GM21367 (cell line): ENCODE measurements at regions not wholly inside any gene's neighbourhood (a gene's known extent, or its start where the extent isn't known, plus 50 kb on each side); places are given as distances from the start of the nearest gene placed in this dataset.
A peak's percentile ranks its signal among the peaks of the same experiment; 100 is the strongest.

Source experiments
- ATAC-seq: cut with Tn5 transposase; IDR thresholded peaks from one replicate; pipeline ENCODE4 v1.9.1; 2021; ENCODE audit not compliant: unreplicated experiment

DNA sequence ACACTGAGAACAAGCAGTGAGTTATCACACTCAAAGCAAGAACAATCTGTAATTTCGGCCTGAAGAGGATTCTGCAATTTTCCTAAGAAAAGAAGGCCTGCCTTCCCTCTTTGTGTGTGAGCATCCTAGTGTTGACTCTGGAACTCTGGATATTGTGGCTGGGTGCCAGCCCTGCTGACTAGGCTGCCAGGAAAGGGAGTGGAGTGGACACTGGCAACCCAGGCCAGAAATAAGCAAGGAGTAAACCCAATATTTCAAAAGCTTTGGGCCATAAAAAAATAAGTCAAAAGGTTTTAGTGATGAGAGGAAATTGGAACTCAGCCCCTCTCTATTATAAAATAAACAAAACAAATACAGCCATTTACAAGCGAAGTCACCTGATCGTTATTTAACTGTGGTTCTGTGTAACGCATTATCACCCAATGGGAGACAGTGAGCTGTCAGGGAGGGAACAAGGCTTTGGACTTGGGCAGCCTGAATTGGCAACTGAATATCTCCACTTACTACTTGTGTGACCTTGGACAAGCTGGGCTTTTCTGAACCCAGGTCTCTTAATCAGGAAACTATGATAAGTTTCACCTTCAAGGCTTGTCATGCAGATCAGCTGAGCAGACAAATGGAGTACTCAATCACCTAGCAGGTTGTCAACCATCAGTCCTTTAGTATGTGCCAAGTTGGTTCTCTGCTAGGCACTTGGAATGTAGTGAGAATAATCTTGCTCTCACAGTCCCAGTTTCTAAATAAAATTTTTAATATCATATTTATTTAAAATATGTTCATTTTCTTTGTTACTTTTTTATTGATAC, 196.2 kb downstream of the PAX1 start:
- ATAC-seq, result no peak

DNA sequence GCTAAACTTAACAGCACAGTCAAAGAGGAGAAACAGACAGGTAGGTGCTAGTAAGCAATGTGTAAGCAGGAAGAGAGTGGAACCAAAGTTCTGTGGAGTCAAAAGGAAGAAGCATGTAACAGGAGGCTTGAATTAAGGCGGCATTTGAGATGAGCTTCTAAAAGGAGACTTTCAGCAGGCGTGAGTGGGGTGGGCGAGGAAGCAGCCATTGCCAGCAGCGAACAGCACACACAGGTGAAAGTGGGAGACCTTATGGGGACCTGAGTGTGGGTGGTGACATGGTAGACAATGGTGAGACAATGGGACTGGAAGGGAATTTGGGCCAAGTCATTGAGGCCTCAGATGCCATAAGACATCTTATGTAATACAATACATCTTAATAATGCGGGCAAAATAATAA, 195.0 kb downstream of the PAX1 start:
- no peak for ATAC-seq

DNA sequence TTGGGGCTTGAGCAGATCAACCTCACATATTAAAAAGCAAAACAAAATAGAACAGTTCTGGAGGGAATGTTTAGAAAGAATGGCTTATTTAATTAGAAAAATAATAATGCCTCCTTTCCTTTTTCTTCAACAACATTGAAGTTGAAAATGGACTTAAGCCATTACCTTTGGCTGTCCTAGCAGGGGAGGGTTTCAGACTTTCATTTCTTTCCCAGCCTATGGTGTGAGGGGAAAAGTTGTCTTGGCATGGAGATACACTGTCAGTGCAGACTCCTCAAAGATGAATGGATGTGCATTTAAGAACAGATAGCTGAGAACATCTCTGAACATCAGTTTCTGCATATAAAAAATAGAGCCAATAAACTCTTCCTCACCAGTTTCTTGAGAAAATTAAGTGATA, 169.5 kb downstream of the PAX1 start:
- ATAC-seq, result no peak

DNA sequence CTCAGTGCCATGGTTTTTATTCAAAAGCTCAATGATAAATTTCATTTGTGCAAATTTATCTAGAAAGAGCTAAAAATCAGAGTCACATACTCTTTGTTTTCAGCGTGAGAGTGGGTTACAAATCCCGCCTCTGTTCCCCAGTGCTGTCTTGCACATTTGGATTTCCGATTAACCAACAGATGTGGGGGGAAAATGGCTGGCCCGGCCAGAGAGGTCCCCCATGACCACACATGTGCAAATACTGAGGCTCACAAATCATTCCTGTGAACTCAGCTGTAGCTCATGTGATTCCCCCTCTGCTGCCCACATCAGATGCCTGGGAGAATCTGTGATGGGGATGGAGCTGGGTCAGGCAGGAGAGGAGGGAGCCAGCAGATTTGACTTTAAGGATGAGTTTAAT, 168.7 kb downstream of the PAX1 start:
- no peak for ATAC-seq

DNA sequence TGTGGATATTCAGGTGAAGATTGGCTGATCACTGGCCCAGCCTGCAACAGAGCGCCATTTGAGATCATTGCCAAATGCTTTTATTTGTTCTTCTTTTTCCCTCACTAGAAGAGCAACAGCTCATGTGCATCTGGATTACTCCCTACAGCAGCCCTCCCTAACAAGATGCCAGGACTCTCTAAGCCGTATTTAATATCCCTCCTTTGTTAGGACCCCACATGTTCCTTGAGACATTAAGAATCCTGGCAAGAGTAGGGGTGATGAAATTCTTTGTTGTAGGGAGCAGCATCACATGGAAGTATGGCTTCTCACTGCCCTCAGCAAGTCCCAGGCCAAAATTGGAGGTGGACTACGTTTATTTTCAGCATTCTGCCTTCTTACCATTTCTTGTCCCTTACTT, 167.8 kb downstream of the PAX1 start:
- ATAC-seq, result no peak

DNA sequence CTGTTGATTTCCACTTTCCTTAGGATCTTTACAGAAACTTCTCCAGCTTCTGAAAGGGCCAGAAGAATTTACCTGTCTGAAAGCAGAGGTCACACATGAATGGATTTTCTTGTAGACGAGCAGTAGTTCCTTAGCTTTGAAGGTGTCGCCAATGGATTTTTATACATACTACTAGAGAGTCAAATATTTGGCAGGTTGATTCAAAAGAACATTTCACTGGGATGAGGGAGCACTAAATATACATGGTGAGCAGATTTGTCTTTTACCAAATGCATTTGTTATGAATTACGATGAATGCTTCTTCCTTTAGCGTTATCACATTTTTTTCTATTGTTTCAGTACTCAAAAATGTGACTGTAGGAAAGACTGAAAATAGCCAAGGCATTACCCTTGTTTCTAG, 162.3 kb downstream of the PAX1 start:
- ATAC-seq, result no peak

DNA sequence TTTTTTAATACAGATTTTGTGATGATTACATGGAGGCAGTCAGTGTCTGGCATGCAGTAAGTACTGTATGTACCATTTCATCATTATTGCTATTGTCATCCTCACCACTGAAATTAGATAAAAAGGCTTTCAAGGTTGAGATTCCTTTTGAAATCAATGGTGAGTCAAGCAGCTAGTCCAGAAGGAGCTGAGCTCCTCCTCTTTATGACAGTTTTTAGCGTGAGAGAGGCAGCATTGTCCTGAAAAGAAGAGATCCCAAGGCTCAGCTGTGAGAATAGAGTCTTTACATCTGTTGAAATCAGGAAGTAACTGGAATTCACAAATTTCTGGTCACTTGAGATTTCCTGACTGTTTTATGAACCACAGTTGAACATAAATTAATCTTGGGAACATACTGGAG, 161.9 kb downstream of the PAX1 start:
- ATAC-seq, result no peak

DNA sequence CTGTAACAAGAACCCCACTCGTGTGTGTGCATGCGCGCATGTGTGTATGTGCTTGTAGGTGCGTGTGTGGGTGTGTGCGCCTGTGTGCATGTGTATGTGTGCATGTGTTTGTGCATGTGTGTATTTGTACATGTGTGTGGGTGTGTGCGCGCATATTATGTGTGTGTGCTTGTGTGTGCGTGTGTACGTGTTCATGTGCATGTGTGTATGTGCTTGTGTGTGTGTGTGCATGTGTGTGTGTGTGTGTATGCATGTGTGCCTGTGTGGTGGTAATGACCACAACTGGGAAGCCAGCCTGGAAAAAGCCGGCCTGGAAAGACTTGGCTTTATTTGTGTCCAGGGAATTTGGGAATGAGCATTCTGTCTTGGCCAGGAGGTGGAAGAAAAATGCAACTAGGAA, 157.5 kb downstream of the PAX1 start:
- ATAC-seq, result no peak

DNA sequence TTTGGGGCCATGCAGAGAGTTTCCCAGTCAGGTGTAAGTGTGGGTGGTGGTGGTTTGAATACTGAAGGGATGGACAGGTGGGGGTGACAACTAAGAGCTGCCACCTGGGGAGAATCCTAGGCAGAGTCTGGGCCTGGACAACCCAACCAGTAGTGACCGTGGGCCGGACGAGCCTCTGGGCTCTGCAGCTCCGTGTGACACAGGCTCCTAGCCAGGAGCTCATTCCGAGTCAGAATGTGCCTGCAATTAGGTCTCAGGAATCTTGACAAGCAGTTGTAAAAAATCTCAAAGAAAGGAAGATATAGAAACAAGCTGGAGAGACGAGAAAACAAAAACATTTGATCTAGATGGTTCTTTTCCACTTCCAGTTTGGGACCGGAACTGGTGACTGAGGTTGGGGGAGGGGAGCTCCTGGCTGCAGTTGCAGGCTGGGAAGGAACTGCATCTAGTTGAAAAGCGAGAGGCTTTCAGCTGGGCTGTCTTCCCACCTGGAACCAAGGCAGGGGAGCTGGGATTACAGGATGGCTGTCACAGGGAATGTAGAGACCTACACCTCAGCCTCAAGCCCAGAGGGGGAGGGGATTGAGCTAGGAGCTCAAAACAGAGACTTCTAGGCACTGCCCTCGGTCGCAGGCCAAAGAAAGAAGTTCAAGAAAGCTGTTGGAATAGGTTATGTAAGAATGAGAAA, 156.9 kb downstream of the PAX1 start:
- no peak for ATAC-seq

DNA sequence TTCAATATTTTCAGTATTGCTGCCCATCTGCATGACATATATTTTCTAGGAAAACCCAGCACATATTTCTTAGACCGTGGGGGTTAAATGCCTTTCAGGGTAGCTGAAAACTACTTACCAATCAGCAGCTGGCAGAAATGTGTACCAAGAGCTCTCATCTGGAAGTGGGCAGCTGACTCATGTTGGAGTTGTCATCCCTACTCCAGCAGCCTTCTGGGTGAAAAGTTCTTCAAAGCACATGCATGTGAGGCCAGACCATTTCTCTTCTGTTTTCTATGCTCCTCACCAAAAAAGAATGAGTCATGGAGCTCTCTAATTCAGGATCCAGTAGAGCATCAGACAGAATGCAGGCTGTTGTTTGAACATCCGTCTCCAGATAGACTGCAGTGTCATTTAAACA, 135.5 kb downstream of the PAX1 start:
- ATAC-seq, result no peak

DNA sequence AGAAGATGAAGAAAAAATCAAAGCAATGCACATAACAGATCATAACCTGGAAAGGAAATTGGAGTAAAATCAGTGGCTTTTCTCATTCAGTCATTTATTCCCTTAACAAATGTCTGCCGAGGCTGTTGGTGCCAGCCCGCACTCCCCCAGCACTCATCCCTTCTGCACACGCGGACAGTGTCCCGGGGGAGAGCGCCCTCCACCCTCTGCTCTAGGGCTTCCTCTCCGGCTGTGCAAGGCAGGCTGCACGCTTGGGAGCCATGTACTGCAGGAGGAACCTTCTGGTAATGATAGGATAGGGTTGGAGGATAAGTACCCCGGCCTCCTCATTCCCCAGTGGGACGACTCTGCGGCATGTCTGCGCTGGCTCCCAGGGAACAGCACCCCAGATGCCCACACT, 134.5 kb downstream of the PAX1 start:
- no peak for ATAC-seq

DNA sequence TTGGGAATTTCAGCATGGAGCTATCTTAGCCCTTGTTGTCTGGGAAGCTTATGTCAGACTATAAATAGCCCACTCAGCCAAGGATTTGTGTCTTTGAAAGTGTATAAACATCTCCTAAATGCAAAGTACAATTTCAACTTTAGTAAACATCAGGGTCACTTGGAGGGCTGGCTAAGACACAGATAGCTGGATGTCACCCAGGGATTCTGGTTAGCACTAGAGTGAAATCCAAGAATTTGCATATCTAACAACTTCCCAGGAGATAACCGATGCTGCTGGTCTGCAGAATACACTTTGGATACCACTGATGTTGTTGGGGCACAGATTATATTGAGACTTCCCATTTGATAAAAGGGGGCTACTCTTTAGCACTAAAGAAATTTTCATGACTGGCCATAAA, 130.9 kb downstream of the PAX1 start:
- ATAC-seq, result no peak

DNA sequence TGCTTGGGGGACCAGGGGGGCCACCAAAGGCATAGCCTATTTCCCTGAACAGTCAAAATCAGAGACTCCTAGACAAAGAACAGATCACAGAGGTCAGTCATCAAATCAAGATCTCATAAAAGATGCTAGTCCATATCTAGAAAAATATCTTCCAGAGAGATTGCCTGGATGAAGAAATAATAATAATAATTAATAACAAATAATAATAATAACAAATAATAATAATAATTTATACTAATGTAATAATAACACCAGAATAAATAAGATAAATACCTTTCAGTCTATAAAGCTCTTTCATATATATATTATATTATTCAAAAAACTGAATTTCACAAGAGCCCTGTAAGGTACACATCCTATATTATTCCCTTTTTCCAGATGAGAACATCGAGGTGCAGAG, 129.6 kb downstream of the PAX1 start:
- no peak for ATAC-seq

DNA sequence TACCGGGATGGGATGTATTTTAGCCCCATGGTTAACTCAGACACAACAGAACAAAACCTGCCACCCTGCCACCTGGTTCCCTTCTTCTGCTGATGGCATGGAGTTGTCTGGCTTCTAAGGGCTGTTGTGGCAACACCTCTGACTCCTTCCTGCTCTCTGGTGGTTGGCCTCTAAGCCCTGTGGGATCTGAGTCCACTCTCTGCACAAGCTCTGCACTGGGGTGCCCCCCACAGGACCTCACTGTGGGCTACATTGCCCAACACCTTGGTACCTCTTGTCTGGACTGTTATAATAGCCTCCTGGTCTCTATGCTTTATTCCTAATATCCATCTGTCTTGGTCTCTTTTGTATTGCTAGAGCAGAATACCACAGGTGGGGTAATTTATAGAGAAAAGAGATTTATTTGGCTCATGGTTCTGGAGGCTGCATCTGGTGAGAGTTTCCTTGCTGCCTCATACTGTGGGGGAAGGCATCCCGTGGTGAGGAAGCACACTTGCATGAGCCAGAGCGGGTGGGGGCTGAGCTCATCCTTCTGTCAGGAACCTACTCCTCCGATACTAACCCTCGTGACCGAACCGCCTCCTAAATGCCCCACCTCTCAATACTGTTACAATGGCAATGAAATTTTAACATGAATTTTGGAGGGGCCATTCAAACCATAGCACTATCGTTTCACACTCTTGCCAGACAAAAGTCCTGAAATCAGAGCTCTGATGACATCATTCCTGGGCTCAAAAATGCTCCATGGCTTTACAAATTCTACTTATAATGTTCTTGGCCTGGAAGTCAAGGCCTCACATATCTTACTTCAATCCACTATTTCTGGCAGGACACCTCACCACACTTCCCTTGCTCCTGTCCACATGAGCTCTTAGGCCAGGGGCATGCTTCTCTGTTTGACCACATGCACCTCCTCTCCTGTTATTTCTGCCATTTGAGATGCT, 127.2 kb downstream of the PAX1 start:
- no peak for ATAC-seq

DNA sequence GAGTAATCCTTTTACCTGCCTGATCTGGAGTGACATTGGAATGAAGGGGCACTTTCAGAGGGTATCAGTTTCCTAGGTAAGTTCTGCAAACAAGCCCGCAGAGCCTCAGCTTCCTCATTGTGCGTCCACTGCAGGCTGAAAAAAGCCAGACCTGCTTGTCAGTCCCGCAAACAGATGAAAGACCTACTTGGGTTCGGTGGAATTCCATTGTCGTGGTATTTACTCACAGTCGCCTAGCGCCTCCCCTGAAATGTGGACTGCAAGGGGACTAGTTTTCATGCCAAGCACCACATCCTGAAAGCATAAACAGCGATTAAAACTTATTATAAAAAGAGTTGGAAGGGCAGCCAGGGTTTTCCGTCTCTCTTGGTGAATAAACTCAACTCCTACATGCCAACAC, 121.5 kb downstream of the PAX1 start:
- no peak for ATAC-seq

DNA sequence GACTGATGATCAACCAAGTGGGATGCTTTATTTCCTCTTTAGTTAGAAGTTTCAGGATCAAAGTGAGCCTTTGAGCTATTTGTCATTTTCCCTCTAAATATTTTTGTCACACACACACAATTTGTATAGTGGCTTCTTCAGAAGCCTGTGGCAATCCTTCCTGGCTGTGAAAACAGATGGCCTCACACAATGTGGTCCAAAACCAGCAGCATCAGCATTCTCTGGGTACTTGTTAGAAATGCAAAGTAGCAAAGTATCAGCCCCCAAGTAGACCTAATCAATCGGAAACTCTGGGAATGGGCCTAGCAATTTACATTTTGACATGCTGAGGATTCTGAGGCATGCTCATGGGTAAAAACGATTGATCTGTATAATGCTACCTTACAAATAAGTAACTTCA, 115.9 kb downstream of the PAX1 start:
- ATAC-seq, result no peak

DNA sequence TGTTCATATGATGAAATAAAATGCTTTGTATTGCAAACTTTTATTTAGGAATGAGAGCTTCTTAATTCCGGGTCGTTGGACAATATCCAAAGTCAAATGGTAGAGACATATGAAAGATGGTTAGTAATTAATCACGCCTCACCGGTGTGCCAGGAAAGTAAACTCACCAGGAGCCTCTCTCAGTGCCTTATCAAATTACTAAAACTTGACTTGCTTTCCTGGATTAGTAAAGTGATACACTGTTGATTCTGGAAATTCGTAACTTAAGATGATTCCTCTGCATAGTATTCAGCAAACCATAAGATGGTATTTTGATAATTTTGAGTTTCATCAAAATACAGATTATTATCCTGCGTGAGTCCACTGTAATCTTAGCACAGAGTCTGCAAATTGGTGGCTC, 115.2 kb downstream of the PAX1 start:
- no peak for ATAC-seq

DNA sequence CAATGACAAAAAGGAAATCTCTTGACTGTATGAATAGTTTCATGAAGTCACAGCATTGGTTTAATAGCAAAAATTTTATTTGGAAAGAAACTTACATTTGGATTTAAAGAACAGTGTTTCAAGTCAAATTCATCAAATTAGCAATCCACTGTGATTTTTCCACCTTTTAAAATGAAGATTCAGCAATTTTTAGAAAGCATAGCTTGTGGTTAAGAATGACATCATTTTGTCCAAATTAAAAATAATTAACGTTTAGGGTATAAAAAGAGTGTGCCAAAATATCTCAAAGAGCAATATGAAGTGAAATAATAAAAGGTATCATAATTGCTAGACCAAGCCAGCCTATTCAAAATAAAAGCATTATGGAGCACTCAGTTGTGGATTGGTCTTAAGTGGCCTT, 114.6 kb downstream of the PAX1 start:
- ATAC-seq, result no peak

DNA sequence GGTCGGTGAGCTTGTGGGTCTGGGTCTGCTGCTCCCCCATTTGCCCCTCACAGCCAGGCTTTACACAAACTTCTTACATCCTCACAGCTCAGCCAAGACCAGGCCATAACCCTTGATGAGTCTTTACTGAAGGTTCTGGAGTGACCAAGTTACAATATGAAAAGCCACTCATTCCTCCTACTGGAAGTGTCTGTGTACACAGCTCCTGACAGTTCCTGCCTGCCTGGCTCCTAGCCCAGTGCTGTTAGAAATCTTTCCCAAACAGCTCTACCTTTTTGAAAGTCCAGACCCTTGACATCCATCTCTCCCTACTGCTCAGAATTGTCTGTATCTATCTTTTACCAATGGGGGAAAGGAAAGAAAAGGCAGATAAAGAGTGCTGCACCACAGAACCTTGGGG, 106.9 kb downstream of the PAX1 start:
- no peak for ATAC-seq

DNA sequence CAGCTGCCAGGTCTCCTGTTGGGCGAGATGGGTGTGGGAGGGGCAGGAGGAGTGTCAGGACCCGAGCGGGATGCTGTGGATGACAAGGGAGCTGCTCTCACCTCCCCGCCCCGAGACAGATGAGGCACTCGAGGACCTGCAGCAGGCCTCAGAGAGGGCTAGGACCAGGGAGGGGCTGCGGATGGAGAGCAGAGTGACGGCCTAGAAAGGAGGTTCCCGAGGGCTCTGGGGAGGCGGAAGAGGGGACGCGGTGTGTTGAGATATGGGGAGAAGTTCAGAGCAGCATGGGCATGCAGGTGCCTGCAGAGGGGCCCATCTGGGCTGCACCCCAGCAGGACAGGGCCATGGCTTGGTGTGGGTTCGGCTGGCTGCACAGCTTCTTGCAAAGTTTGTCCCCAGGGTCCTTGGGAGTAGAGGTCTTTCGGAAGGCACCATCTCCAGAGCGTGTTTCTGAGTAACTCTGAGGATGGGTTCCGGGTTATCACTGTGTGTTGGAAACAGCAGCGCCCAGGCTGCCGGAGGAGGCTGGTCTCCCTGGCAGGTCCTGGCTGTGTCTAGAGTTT, 104.6 kb downstream of the PAX1 start:
- no peak for ATAC-seq

DNA sequence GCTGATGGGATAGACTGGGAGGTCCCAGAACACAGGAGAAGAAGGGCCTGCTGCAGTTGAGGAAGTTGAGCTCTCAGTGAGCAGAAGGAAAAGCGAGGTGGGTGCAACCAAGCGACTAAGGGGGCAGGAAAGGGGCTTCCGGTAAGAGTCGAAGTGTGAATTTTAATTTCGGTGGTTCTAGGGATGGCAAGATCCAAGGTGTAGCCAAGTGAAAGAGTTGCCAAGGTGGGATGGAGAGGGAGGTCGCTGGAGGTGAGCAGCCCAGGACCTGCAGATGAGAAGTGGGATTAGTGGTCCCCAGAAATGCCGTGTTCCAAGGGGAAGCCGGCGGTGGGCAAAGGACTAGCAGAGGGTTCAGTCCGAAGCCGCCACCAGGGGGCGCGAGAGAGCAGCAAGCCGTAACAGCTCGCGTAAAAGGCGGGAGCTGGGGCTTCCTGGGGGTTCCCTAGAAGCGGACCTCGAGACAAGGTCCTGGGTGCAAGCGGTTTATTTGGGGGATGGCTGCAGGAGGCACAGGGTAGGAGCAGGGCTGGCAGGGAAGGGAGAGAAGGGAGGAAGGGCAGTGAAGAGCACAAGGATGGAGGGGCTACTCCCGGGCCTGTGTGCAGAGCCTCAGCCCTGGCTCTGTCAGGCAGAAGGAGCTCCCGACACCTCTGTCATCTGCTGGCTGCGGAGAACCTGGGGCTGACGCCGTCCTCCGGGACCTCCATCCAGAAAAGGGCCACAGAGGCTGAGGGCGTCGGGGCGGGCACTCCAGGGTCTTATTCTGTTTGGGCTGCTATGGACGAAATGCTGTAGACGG, 103.6 kb downstream of the PAX1 start:
- peak; percentile 60 for ATAC-seq
